Activated gamma-delta T cell treated with anti-CD3 and anti-CD28 coated beads, Interleukin-2, amount 50 U/mL, for 16 hours (primary cell): ENCODE measurements at regions not wholly inside any gene's neighbourhood (a gene's known extent, or its start where the extent isn't known, plus 50 kb on each side); places are given as distances from the start of the nearest gene placed in this dataset.
"Not testable (repeated sequence)": the region's sequence is repeated elsewhere in the genome, so short reads cannot be mapped to it uniquely, and the experiment has no call there.

Experiments
- DNase-seq: peaks from one replicate; pipeline ENCODE4 v3.0.0-alpha.2; 2020; ENCODE audit warnings: low read depth

GRCh38 chr9:29588361-29588760 is 2015.1 kb upstream of the C9orf72 start:
- DNase-seq = no peak

- no peak for DNase-seq
Observed at GRCh38 chr9:29609282-29609681, 2036.0 kb upstream of the C9orf72 start.

GRCh38 chr9:29613773-29614172 is 2040.5 kb upstream of the C9orf72 start:
- no peak for DNase-seq

- no peak for DNase-seq
Observed at GRCh38 chr9:29616844-29617243, 2043.6 kb upstream of the C9orf72 start.

GRCh38 chr9:29625292-29625731 is 2052.0 kb upstream of the C9orf72 start:
- no peak for DNase-seq

GRCh38 chr9:29625931-29626330 is 2052.7 kb upstream of the C9orf72 start:
- DNase-seq = no peak

GRCh38 chr9:29628856-29629255 is 2055.6 kb upstream of the C9orf72 start:
- not testable (repeated sequence) for DNase-seq

GRCh38 chr9:29637471-29638237 is 2064.4 kb upstream of the C9orf72 start:
- DNase-seq = no peak

- no peak for DNase-seq
Observed at GRCh38 chr9:29640507-29640906, 2067.2 kb upstream of the C9orf72 start.

- no peak for DNase-seq
Observed at GRCh38 chr9:29644514-29644913, 2071.2 kb upstream of the C9orf72 start.

GRCh38 chr9:29647451-29647850 is 2074.2 kb upstream of the C9orf72 start:
- no peak for DNase-seq

GRCh38 chr9:29648132-29648531 is 2074.9 kb upstream of the C9orf72 start:
- no peak for DNase-seq

GRCh38 chr9:29648601-29649000 is 2075.3 kb upstream of the C9orf72 start:
- DNase-seq = no peak

- DNase-seq = no peak
Observed at GRCh38 chr9:29656641-29657406, 2083.5 kb upstream of the C9orf72 start.

- no peak for DNase-seq
Observed at GRCh38 chr9:29657821-29658220, 2084.5 kb upstream of the C9orf72 start.

GRCh38 chr9:29659014-29659413 is 2085.7 kb upstream of the C9orf72 start:
- no peak for DNase-seq

GRCh38 chr9:29659736-29660135 is 2086.5 kb upstream of the C9orf72 start:
- DNase-seq = no peak

- no peak for DNase-seq
Observed at GRCh38 chr9:29668732-29669131, 2095.5 kb upstream of the C9orf72 start.

- DNase-seq = no peak
Observed at GRCh38 chr9:29669613-29670012, 2096.3 kb upstream of the C9orf72 start.

GRCh38 chr9:29685531-29685930 is 2112.2 kb upstream of the C9orf72 start:
- DNase-seq = no peak

- DNase-seq = no peak
Observed at GRCh38 chr9:29691145-29691544, 2117.9 kb upstream of the C9orf72 start.

- no peak for DNase-seq
Observed at GRCh38 chr9:29691758-29692407, 2118.6 kb upstream of the C9orf72 start.

- DNase-seq = no peak
Observed at GRCh38 chr9:29697011-29697410, 2123.7 kb upstream of the C9orf72 start.
